Tibial nerve (tissue), 4 donors: ENCODE measurements at regions not wholly inside any gene's neighbourhood (a gene's known extent, or its start where the extent isn't known, plus 50 kb on each side); places are given as distances from the start of the nearest gene placed in this dataset.
A peak's percentile ranks its signal among the peaks of the same experiment; 100 is the strongest.

Experiments
- CTCF ChIP-seq, 5 experiments: fragments of 200-600 bp in 3 of 5; fragments of 450-650 bp in 2 of 5; sonication (generic) in 3 of 5; IDR thresholded peaks; one replicate each; pipeline ENCODE4 v1.5.1; 2016 to 2019; ENCODE audit warnings: antibody characterized with exemption in 5 of 5, mild to moderate bottlenecking in 3 of 5, moderate library complexity in 2 of 5
- EP300 ChIP-seq, 2 donors: sonication (generic); formaldehyde crosslinking; IDR thresholded peaks; one replicate each; pipeline ENCODE4 v1.6.1; 2017; ENCODE audit warnings: antibody characterized with exemption in 2 of 2, mild to moderate bottlenecking in 1 of 2
- POLR2A ChIP-seq, 2 donors: fragments of 450-650 bp; IDR thresholded peaks; one replicate each; pipeline ENCODE4 v1.6.1; 2017; ENCODE audit warnings: antibody characterized with exemption in 2 of 2, mild to moderate bottlenecking in 2 of 2, moderate library complexity in 2 of 2

GRCh38 chr9:108444400-108445358 is 411.1 kb downstream of the ACTL7B start:
- TF ChIP-seq CTCF (IDR thresholded peaks at IDR 0.05) (no peak), POLR2A (IDR thresholded peaks at IDR 0.05) (no peak), EP300 (IDR thresholded peaks at IDR 0.05) (peak in 1 of 2 donors; percentile 73)
